ENCODE measurements at regions not wholly inside any gene's neighbourhood (a gene's known extent, or its start where the extent isn't known, plus 50 kb on each side); places are given as distances from the start of the nearest gene placed in this dataset.

- TF ChIP-seq CTCF (IDR thresholded peaks at IDR 0.05) (no peak), EZH2 (IDR thresholded peaks at IDR 0.05; ENCODE audit: borderline replicate concordance, insufficient read depth, low read depth, low read length, poor library complexity, severe bottlenecking) (no peak)
Observed at GRCh38 chr5:103414604-103415003, 148.0 kb downstream of the NUDT12 start.
